Stimulated activated CD8-positive, alpha-beta memory T cell treated with anti-CD3 and anti-CD28 coated beads, Interleukin-7, amount 100 ng/mL, for 24 hours (primary cell): ENCODE measurements at regions not wholly inside any gene's neighbourhood (a gene's known extent, or its start where the extent isn't known, plus 50 kb on each side); places are given as distances from the start of the nearest gene placed in this dataset.

Experiments
- DNase-seq: peaks from one replicate; pipeline ENCODE4 v3.0.0-alpha.2; 2020; ENCODE audit warnings: low read depth

DNA sequence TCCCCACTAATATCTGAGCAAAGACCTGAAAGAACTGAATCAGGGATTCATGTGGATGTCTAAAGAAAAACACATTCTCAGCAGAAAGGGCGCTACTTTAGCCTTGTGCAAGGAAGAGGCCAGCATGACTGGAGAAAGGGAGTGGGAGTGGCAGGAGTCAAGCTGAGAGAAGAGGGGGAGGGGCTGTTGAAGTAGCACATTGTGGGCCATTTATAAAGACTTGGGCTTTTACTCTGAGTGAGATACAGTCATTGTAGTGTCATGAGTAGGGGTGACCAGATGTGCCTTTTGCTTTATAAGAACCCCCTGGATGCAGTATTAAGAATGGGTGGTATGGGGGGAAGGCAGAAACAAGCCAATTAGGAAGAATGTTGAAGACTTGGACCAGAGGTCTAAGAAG is 452.8 kb downstream of the ENC1 start:
- no peak for DNase-seq

DNA sequence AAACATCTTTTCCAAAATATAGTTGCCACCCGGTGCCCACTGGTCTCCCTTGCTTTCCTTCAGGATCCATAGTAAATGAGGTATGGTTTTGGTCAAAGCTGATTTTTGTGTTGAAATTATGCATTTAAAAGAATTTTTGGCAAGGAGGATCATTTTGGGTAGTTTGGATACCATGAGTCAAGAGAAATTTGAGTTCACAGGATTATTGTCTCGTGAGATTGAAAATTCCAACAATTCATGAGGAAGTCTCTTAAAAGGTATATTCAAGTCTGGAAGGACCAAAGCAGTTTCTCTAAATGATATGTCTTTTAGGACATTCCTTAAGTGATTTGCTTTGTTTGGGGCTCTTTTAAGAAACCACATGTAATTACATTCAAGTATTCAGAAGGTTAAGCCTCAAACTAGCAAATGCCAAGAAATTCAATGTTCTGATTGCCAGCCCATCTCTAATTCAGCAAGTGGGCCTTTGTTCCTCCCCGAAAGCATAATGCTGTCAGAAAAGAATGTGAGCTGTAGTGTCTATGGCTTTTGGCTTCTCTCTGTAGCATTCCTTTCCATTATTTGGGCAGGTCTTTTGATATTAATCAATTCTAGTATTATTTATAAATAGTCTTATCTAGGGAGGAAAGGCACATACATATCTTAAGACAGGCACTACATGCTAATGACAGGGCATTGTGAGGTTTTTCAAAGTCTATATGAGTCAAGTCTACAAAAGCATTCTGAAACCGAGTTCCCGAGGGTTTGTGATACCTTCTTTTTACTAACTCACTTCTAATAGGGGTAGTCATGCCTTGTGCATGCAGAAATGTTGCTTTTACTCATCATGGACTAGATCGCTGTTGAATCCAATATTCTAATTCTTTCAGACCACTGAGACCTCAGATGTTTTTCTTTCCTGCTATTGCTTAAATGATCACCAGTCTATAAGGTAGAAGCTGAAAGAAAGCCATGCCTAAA is 453.9 kb downstream of the ENC1 start:
- no peak for DNase-seq

DNA sequence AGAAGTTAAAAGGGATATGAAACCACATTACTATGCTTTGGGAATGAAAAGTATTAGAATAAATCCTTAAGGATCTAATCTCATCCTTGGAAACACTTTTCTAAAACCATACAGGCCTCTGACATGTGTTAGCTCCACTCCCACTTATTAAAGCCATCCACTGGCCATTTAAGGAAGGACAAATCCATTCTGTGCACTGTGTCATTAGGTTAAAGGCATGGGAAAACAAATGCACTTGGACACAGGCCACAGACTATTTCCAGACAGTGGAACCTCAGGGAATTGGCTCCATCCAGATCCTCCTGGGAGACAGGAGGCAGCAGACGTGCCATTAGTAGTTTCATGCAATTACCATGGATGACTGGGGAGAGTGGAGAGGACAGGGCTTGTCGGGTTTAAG is 454.9 kb downstream of the ENC1 start:
- no peak for DNase-seq

DNA sequence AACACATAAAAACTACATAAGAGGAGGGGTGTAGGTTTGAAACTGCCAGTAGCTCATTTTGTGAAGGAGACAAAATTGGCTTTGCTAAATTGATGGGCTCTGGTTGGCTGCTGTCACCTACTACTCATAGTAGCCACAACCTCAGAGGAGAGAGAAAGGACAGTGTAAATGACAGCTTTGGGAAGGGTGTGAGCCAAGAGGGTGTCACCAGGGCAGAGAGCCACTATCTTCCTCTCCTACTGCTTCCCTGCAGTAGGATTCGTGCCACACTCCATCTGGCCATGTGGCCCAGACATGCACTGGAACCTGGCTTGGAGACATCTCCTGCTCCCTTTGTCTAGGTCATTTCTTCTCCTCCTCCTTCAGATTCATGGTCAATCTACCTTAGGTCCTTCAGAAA is 455.9 kb downstream of the ENC1 start:
- no peak for DNase-seq

DNA sequence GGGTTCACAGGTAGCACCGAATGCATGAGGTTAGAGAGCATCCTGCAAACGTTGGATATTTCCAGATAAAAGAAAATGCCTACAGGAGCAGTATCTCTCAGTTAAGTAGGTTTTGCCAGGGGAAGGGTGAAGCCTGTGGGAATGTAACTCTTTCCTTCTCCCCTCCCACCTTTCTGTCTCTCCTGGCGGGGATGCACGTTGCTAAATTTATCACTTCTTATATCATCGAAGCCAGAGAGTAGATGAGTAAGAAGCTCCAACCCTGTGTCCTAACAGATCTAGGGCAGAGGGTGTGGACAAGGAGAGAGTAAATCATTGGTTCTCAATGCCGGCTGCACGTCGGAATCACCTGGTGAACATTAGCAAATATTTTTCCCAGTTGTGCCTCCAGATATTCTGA is 457.5 kb downstream of the ENC1 start:
- no peak for DNase-seq

DNA sequence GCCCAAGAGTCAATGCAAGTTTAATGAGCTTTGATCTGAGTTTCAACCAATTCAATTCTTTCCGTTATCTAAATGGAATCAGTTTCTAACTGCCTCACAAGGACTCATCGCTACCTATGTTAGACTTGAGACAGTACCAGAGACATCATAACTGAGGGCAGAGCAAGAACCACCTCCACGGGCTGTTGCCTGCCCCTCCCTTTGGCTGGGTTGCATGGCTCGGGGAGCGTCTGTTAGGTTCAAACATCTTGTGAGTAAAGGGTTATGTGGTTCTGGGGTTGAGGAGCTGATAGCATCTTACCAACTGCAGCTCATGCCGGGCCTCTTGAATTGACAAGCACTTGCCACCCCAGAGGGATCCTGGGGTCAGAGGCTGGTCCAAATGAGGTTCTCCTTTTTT is 457.9 kb downstream of the ENC1 start:
- no peak for DNase-seq

DNA sequence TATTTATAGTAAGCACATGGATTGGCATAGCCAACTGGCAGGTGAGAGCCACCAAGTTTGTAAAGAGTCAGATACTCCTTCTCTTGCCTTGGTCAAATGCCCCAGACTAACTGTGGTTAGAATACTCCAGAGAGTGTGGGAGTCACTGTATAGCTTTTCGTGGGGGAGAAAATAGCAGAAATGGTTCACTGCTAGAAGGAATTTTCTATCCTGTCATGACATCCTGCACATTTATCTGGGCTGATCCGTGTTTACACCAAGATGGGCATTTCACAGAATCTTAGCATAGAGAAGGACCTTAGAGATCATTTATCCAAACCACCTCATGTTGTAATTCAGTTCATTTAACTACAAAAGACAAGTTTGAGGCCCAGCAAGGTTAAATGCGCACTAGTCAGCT is 460.8 kb downstream of the ENC1 start:
- DNase-seq = no peak

DNA sequence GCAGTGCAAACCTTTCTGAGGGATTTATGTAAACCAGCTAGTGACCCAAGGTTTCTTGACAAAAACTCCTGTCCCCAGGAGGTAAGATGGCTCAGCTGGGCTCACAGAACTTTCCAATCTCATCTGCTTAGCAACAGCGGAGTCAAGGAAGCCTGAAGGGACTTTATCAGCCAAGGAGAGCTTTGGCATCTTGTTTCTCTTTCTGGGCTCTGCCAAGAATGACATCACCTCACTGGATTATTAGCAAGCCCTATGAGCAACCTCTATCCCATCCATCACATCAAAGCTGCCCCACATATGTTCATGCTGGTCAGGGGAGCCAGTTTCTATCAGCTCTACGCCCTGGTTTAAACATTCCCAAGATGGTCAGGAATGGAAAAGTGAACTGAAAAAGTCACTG is 461.3 kb downstream of the ENC1 start:
- DNase-seq = no peak

DNA sequence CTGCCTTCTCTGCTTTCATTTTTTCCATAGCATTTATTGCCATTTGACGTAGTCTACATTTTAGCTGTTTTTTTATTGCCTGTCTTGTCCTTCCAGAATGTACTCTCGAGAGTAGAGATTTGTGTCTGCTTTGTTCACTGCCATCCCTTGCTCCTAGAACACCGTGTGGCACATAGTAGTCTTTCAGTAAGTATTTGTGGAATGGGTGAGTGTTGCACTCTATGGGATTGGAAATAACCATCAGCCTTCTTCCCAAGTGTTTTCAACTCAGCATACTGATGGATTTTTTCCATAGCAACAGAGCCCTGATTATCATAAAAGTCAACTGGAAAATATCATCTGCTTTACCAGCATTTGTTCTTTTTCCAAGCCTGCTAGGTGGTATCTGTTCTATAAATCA is 462.6 kb downstream of the ENC1 start:
- no peak for DNase-seq

DNA sequence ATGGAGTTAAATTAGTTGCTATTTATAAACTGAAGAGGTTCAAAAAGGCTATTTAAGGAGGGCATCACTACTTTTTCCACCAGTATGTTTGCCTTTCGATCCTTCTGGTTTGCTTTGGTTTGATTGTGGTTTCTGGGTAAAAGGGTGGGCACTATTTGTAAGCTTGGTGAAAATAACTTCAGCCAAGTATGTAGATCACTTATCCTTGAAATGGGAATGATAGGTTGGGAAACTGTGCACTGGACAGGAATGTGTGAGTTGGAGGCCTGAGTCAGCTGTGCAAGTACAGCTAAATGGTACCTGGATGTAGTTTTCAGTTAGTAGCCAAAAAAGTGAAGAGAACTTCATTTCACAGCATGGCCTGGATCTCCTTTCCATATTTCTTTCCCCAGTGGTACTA is 466.2 kb downstream of the ENC1 start:
- no peak for DNase-seq

DNA sequence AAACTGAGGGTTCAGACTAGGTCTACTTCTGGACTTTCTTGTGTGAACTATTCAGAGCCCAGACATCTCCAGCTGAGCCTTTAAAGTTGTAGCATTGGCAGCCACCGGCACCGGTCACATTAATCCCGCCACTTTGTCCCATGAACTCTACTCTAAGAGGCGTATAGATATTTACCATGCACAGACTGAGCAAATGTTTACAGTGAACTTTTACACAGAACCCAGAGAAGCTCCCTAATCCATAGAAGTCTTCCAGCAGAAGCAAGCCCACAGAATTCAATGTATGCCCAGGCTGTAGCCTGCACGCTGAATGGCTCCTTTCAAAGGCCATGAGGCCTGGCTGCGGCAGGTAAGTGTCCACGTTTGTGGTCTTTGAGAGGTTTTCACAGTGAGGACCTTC is 466.9 kb downstream of the ENC1 start:
- DNase-seq = no peak

DNA sequence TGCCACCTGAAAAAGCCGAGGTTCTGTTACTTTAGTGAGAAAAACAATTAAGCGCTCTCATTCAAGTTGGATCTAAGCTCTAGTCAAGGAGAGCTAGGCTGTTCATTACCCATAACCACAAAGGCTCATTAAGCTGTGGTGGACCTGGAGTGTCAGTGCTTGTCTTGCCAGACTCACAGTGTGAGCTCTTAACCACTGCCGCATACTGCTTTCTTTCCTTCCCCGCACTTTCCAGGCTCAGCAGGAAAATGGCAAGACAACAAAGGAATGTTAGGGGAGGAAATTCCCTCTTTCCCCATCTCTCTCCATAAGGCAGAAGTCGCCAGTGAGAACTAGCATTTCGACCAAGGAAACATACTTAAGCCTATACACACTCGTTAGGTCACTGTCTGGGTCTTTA is 467.3 kb downstream of the ENC1 start:
- DNase-seq = no peak

DNA sequence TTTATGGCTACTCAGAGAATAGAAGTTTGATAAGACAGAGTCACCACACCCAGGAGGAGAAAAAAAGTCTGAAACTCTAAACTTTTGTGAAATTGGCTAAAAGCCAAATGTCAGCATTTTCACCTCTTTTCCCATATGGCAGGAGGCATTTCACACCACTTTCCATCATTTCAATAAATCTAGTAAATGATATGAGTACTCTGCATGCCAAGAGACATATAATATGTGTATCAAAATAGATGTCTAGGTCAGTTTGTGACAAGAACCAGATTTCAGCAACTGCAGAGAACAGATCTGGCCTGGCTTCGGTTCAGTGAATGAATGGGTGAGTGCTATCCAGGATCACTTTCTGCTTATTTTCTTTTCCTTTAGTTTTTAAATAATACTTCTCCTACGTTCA is 470.8 kb downstream of the ENC1 start:
- no peak for DNase-seq

DNA sequence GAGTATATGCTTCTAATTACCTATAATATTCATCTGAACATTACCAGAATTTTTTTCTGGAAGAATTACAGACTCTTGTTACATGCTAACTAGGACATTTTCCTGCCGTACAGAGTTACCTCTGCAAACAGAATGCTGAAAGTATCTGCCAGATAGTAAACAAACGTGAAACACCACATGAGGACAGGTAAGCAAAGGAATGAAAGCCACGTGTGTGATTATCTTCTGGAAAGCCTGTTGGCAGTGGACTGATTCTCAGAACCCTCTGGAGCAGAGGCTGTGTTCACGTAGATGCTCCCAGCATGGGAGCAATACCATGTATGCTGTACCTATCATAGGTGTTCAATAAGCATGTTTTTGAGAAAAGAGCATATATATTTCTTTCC is 472.6 kb downstream of the ENC1 start:
- DNase-seq = no peak

DNA sequence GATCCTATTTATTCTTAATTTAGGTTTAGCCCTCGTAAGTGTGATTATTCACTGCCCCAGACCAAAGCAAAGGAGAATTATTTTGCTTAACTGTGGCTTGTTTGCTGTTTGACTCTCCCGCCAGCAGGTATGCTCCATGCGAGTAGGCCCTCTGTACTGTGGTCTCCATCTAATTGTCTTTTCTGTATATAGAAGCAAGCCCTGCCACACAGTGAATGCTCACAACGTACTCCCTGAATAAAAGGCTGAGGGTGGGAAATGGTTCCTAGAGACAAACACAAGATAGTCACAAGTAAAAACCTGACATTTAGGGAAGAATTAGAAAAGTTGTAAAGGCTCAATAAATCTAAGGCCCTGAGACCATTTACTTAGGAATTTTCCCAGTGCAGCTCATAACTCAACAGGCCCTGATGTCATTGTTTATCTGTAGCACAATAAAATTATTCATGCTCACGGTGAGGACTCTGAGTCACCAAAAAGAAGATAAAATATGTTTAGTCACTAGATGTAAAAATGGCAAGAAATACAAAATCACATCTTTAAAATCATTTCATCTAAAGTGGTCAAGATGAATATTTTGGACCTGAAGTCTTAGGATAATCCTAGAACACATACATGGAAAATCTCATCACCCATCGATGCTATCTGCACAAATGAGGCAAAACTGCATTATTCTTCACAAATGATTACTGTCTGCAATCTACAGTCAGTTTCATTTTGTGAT is 473.2 kb downstream of the ENC1 start:
- DNase-seq = no peak

DNA sequence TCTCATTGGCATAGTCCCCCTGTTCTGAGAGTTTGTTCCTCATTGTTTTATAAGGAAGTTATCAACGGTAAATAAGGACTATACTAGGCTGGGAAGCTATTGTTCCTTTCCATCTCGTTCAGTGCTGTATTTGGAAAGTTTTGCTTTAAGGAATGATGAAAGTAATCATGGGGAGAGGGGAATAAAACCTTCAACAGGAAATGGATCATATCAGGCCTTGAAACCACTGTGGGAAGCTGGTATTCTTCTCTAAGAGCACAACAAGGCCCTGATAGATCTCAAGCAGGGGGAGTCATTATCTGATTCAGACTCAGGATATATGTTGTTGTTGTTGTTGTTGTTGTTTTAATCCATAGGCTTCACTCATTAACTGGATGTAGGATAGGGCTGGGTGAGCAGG is 474.5 kb downstream of the ENC1 start:
- DNase-seq = no peak

DNA sequence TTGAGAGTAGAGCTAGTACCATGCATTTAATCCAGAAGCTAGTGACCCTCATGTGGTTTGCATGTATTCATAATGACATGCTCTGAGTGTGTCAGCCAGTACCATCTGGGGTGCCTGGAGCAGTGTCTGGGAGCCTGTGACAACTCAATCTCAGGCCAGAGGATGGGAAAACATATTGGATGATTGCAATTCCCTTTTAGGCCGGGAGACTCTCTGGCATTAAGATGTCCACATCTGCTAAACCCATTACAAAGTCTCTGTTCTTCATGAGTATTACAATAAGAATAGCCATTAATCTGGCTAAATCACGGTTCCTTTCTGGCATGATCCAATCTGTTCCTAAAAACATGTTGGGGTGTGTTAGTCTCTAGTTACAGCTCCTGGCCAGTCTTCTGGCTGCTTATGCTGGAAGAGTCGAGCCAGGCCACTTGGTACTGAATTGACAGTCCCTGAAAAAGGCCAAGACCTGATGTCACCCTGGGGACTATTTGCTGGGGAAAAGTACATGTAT is 475.7 kb downstream of the ENC1 start:
- DNase-seq = no peak

DNA sequence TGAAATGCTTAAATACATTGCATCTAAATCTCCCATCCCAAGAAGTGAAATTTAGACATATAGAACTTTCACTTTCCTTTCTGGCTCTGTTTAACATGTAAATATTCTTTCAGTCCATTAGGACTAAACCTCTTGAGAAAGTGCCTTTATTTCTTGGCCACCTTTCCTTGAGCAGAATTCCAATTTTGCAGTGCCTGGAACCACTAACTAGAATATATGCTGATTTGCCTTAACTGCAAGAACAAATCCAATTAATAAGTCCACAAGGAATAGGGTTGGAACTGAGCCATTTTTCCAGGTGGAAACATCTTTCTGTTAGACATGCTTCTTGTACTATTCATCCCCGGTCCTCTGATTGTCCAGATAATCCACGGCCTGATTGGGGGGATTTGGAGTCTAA is 478.0 kb downstream of the ENC1 start:
- no peak for DNase-seq

DNA sequence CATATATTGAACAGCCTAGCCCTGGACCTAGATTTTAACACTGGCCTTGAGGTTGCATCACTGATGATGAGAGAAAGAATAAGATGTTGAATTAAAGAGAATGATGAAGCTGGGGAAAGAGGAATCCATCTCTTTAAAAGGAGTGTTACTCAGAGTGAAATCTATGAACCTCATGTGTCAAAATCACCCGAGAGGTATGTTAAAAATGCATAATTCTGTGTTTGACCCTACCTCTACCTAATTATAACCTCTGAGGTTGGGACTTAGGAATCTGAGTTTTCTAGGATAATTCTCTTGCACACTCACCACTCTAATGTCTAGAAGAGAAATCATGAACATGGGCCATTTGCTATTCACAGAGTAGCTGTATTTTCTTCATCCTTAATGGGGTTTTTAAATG is 479.4 kb downstream of the ENC1 start:
- DNase-seq = no peak

DNA sequence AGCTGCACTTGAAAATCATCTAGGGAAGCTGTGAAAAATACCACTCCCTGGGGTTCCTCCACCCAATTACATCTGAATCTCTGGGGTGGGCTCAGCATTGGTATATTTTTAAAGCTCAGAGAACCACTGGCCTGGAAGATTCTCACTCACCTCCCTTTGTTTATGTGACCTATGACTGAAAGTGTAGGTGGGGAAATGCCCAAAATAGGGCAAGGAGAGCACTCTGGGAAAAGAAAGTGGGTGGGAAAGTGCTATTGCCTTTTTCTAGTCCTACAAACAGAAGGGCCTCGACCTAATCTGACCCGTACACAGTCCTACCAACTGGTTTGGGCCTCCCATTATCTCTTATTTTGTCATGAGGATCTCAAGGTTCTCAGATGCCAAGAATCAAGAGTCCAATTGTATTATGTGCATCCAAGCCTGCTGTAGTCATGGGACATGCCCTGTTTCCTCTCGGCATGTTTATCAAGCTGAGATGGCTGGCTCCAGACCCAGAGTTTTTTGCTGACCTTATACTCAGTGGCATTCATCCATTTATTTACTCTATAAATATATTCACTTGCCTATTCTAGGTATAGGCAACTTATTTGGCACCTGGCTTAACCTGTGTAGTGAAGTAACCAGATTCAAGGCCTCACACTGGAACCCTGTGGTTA is 483.7 kb downstream of the ENC1 start:
- DNase-seq = no peak

DNA sequence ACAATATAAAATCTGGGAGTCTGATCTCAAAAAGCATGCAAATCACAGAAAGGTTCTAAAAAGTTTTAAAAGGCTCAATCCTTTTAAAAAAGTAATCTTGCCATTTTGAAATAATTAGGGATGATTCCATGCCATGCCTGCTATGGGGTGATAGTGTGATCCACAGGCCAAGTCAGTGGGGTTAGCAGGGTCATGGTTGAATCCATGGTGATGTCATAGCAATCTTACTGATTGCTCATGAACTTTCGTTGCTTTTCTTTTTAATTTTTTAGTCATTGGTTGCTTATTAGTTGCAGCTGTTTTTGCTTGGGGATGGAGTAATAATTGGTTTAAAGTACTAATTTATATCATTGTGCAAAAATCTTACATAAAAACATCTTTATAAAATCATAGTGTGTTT is 485.0 kb downstream of the ENC1 start:
- no peak for DNase-seq

DNA sequence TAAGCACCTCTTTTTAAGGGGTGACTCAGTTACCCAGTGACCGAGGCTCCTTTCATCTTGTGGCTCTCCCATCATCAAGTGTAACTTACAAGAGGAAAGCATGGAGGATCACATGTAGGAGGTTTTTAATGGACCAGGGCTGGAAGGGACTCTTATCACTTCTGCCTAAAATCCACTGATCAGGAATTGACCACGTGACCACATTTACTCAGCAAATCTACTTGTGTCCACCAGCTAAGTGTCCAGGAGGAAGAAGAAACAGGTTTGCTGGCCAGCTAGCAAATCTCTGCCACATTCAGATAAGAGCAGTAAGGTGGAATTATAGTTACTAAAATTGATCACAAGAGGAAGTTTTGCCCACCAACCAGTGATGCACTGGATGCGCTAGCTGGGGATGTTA is 486.0 kb downstream of the ENC1 start:
- DNase-seq = no peak

DNA sequence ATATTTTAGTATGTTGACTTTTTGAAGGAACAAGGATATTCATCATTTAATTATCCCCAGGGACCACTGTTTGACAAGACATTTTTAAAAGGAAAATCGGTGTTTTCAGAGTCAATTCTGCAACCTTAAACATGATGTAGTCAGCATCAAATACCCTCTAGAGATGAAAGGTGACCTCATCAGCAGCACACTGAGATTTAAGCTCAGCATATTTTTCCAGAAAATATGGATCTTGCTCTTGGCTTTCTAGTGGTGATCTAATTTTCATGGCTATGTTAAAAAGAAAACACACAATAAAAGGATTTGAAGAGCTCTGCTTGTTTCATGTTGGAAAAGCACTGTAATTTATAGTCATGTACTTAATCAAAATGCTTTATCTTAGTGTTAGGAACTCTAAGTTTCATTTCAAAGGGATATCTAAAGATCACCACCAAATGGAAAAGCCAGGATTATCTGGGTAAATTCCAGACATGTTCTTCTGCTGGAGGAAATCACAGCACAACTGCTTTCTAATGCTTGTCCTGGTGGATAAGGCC is 487.2 kb downstream of the ENC1 start:
- no peak for DNase-seq
